SJSA1 (cell line): ENCODE measurements at regions not wholly inside any gene's neighbourhood (a gene's known extent, or its start where the extent isn't known, plus 50 kb on each side); places are given as distances from the start of the nearest gene placed in this dataset.
A peak's percentile ranks its signal among the peaks of the same experiment; 100 is the strongest.
"Not testable (repeated sequence)": the region's sequence is repeated elsewhere in the genome, so short reads cannot be mapped to it uniquely, and the experiment has no call there.

Source experiments
- DNase-seq, 2 experiments: peaks; one replicate each; pipeline ENCODE4 v3.0.0-alpha.2; 2015 to 2020; ENCODE audit warnings: low spot score in 2 of 2, low read depth in 1 of 2
- H3K27ac ChIP-seq: fragments of 250-450 bp; sonication (Bioruptor Pico); 2 replicates; pipeline ENCODE4 v1.5.1; 2020; ENCODE audit warnings: mild to moderate bottlenecking, moderate library complexity
- H3K27me3 ChIP-seq: fragments of 250-450 bp; sonication (Bioruptor Pico); replicated peaks from 2 replicates; pipeline ENCODE4 v1.5.1; 2020; ENCODE audit warnings: mild to moderate bottlenecking, moderate library complexity
- H3K36me3 ChIP-seq: fragments of 250-450 bp; sonication (Bioruptor Pico); 2 replicates; pipeline ENCODE4 v1.5.1; 2020; ENCODE audit warnings: mild to moderate bottlenecking
- H3K4me1 ChIP-seq: fragments of 250-450 bp; sonication (Bioruptor Pico); replicated peaks from 2 replicates; pipeline ENCODE4 v1.6.1; 2021; ENCODE audit warnings: mild to moderate bottlenecking
- H3K4me3 ChIP-seq: fragments of 250-450 bp; sonication (Bioruptor Pico); 2 replicates; pipeline ENCODE4 v1.5.1; 2020; ENCODE audit warnings: mild to moderate bottlenecking
- H3K9me3 ChIP-seq: fragments of 250-450 bp; sonication (Bioruptor Pico); replicated peaks from 2 replicates; pipeline ENCODE4 v1.5.1; 2020; ENCODE audit warnings: mild to moderate bottlenecking

DNA sequence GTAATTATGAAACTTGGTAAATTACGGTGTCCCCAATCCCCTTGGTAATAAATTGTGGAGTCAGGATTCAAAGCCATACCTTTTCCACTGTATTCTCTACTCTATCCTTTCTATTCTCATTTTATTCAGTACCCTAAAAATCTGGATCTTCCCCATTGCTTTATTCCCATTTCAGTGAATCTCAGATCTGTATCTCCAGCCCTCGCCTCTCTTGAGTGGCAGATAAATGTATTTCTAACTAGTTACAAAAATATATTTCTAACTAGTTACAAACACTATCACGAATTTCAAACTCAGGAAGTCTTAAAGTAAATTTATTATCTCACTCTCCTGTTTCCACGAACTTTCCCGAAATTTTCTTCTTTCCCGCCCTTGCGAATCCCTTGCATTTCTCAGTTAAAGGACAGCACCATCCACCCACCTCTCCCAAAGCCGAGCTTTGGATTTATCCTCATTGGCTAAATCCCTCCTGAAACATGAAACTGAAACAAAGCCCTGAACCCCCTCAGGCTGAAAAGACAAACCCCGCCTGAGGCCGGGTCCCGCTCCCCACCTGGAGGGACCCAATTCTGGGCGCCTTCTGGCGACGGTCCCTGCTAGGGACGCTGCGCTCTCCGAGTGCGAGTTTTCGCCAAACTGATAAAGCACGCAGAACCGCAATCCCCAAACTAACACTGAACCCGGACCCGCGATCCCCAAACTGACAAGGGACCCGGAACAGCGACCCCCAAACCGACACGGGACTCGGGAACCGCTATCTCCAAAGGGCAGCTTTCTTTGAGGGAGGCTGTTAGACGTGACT is 164.3 kb upstream of the PABPC3 start:
- no peak for DNase-seq
- Histone ChIP-seq H3K4me3 (no peak overlapping the region), H3K36me3 (no peaks in the 10 kb centered on the region), H3K4me1 (no peaks in the 10 kb centered on the region), H3K27ac (no peak overlapping the region), H3K27me3 (peaks cover 20% of the 10 kb centered on the region), H3K9me3 (no peaks in the 10 kb centered on the region)

DNA sequence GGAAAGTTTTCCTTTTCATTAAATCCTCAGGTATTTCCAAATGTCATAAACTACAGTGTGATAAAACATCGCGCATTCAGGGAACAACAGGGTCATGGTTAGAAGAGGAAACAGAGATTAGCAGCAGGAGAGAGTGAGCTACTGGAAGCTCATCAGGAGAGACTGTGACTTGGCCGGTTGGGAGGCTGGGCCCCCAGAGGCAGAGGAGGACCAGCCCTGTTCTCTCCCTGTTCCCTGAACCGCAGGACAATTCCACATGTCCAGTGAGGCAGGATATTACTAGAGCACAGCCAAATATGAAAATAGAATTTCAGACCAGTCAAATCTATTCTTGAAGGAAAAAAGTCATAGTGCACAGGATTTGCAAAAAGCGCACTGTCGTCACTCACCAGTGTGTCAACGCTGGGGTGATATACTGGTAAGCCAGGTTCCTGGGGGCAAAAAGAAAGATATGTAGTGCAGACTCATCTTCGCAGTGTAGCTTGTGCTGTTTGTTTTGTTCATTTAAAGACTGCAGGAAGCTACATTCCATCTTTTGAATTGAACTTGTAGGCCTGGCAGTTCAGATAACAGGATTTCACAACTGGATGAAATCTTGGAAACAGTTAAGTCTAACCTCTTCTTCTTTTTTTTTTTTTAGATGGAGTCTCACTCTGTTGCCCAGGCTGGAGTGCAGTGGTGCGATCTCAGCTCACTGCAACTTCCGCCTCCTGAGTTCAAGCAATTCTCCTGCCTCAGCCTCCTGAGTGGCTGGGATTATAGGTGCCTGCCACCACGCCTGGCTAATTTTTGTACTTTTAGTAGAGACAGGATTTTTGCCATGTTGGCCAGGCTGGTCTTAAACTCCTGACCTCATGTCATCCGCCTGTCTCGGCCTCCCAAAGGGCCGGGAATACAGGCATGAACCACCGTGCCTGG is 162.6 kb upstream of the PABPC3 start:
- not testable (repeated sequence) for DNase-seq, H3K27ac ChIP-seq, H3K4me1 ChIP-seq, H3K9me3 ChIP-seq, H3K4me3 ChIP-seq, H3K36me3 ChIP-seq
- peaks cover 20% of the 10 kb centered on the region for H3K27me3 ChIP-seq

DNA sequence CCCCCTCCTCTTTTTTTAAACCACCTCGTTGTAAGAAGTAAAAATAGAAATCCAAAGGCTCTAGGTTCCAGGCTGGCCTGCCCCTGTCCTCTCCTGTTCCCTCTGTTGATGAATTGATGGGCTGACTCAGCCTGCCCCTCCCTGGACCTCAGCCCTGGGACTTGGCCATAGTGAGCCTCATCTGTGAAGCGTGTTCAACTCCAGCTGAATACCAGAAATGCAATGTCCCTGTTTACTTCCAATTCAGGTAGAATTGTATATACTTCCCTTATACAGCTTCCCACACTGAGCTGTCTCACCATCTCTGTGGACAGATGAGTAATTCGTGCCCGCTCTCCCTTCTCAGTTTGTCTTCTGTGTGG is 161.9 kb upstream of the PABPC3 start:
- not testable (repeated sequence) for H3K9me3 ChIP-seq, H3K27ac ChIP-seq, DNase-seq, H3K36me3 ChIP-seq, H3K4me1 ChIP-seq, H3K4me3 ChIP-seq
- H3K27me3 ChIP-seq = peaks cover 20% of the 10 kb centered on the region

DNA sequence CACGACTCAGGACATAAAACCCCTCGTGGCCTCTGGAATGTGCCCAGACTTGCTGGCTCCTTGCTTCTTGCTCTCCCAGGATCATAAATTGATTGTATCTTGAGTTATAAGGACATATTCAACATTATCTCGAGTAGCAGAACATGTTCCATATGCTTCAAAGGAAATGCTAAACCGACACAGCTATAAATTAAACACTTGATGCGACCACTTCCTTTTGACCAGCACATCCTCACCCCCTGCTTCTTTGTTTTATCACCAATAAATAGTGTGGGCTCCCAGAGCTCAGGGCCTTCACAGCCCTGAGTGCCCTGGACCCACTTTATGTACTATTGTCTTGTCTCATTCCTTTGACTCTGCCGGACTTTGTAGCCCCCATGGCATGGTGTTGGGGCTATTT is 157.0 kb upstream of the PABPC3 start:
- no peaks in the 10 kb centered on the region for H3K4me1 ChIP-seq
- no peak overlapping the region for H3K27ac ChIP-seq
- no peak for DNase-seq
- H3K9me3 ChIP-seq = no peaks in the 10 kb centered on the region
- H3K36me3 ChIP-seq = no peaks in the 10 kb centered on the region
- H3K27me3 ChIP-seq = no peaks in the 10 kb centered on the region
- no peak overlapping the region for H3K4me3 ChIP-seq

DNA sequence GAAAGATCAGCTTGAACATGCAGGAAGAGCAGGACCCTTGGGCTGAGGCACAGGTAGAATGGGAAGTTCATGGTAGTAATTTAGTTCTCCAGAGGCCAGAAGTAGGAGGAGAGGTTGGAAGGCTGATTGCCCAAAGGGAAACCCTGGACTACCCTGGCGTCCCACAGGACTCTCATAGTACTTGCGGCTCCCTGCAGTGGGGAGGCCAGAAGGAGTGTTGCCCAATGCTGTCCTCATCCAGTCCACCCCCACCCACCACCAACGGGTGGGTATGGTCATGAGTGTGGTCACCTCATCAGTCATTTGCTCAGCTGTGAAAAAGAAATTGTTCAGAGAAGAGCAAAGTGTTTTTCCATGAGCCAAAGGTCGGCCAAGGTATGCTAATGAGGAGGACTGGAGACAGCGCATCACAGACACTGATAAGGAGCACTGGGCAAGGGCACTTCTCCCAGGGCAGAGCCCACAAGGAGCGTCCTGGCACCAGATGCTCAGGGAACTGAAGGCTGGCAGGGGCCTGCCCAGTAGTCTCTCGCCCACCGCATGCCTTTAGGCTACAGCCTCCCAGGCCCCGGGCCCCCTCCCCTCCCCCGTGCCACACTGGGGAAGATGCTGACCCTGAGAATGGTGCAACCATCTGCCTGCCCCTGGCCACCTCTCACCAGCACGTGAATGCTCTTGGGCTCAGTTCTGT is 154.8 kb upstream of the PABPC3 start:
- H3K4me1 ChIP-seq, H3K27ac ChIP-seq, H3K4me3 ChIP-seq: not testable (repeated sequence)

DNA sequence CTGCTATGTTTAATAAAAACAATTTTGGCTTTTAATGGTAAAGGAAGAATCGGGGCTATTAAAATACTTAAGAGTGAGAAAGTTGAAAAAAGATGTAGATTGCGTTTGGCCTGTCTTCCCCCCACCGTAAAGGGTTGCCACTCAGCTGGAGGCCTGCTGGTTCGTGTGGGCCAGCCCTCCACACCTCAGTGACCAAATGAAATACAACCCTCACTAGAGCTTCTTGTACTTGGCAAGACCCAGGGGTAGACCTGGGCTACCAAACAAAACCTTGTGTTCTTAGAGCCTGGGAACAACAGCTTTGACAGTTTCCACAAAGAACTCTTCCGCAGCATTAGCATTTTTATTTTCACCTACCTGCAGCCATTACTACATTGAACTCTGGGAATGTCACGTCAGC is 152.8 kb upstream of the PABPC3 start:
- Histone ChIP-seq H3K36me3 (no peaks in the 10 kb centered on the region), H3K4me3 (no peak overlapping the region), H3K4me1 (no peaks in the 10 kb centered on the region), H3K9me3 (no peaks in the 10 kb centered on the region), H3K27ac (no peak overlapping the region), H3K27me3 (no peaks in the 10 kb centered on the region)
- no peak for DNase-seq

More for the DNA sequence above, 154.8 kb upstream of the PABPC3 start:
- H3K9me3 ChIP-seq, H3K27me3 ChIP-seq, H3K36me3 ChIP-seq, DNase-seq: not testable (repeated sequence)

DNA sequence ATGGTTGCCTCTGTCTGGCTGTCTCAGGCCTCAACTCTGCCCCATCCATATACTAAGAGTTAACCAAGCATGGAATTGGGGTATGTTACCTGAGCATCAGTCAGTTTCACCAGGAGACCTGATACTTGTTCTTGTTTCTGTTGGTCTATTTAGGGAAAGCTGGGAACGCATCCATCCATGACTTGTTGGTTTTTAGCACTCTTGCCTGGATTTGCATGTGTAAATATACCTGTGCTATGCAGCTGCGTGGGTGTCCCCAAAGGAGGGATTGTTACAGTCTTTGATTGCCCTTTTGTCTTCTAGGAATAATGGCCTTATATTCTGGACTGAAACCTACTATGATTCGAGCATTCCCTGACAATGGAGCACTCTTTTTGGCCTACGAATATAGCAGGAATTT is 151.9 kb upstream of the PABPC3 start:
- H3K27me3 ChIP-seq, H3K4me3 ChIP-seq, H3K36me3 ChIP-seq, DNase-seq, H3K27ac ChIP-seq, H3K9me3 ChIP-seq, H3K4me1 ChIP-seq: not testable (repeated sequence)

DNA sequence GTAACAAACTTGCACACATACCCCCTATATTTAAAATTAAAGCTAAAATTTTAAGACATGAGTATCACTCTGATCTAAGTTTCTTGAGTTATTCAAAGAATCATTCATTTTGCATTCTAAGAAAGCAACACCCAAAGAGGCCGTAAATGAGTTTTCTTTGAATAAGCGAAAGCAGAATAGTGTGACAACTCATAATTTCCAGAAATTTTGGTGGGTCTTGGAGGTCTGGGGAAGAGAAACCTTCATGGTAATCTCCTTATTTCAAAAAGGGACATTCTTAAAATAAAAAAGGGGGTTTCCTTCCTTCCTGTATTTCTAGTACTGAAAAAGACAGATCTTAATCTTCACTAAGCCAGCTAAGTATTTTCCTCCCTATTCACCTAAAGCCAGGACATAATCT is 147.0 kb upstream of the PABPC3 start:
- not testable (repeated sequence) for H3K36me3 ChIP-seq, H3K9me3 ChIP-seq, DNase-seq, H3K4me3 ChIP-seq, H3K4me1 ChIP-seq, H3K27me3 ChIP-seq, H3K27ac ChIP-seq

DNA sequence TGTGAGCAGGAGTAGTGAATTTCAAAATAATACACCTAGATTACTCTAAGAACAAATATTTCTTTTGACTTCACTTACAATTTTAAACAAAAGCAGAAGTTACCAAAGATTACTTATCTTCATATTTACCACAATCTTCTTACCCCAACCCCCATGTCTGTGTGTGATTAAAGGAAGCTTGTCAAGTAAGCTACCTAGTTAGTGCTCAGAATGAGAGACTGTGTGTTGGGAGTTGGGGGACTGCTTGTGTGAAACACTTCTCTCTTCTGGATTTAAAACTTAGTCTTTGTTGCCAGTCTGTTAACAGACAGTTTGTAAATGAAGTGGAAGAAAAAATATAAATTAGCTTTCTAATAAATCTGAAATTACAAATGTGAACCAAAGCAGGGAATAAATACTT is 145.3 kb upstream of the PABPC3 start:
- not testable (repeated sequence) for H3K27ac ChIP-seq, H3K4me3 ChIP-seq, H3K9me3 ChIP-seq, H3K36me3 ChIP-seq, H3K27me3 ChIP-seq, DNase-seq, H3K4me1 ChIP-seq

DNA sequence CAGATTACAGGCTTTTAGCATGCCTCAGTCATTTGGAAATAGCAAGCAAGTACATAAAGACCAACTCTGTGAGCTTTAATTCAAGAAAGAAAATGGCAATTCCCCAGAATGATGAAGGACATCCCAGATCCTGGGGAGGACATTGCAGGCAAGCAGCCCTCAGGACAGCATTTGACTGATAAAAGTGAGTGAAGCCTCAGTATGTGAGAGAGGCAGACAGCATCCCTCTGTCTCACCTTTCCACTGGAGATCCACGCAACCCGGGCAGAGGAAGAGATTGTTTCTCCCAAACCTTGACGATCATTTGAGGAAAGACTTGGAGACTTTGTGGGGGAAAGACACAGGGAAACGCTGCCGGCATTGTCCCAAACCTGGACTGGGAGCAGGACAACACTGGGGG is 128.0 kb upstream of the PABPC3 start:
- not testable (repeated sequence) for H3K4me3 ChIP-seq, H3K4me1 ChIP-seq, H3K27me3 ChIP-seq, H3K36me3 ChIP-seq, H3K9me3 ChIP-seq, H3K27ac ChIP-seq
- peak in 1 of 2 experiments; percentile 2 for DNase-seq

DNA sequence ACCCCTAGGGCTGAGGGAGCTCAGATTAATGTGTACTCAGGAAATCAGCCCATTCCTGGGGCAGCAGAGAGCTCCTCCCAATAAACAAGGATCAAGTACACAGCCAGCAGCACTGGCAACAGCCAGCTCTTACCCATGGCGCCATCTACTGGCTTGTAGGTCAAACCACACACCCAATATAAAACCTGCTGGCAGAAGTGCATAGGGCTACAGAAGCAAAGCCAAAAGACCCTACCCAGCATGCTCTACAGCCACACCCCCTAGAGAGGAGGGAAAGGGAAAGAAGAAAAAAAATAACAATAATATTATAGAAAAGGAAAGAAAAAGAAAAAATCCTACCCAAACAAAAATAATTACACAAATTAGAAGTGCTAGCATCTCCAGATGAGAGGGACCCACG is 127.5 kb upstream of the PABPC3 start:
- not testable (repeated sequence) for H3K9me3 ChIP-seq, H3K27ac ChIP-seq, H3K27me3 ChIP-seq, DNase-seq, H3K4me1 ChIP-seq, H3K4me3 ChIP-seq, H3K36me3 ChIP-seq

DNA sequence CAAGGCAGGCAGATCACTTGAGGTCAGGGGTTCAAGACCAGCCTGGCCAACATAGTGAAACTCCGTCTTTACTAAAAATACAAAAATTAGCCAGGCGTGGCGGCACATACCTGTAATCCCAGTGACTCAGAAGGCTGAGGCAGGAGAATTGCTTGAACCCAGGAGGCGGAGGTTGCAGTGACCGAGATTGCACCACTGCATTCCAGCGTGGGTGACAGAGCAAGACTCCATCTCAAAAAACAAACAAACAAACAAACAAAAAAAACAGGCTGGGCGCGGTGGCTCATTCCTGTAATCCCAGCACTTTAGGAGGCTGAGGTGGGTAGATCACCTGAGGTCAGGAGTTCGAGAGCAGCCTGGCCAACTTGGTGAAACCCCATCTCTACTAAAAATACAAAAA is 122.8 kb upstream of the PABPC3 start:
- not testable (repeated sequence) for H3K27me3 ChIP-seq, H3K4me1 ChIP-seq, H3K27ac ChIP-seq, DNase-seq, H3K9me3 ChIP-seq, H3K4me3 ChIP-seq, H3K36me3 ChIP-seq

DNA sequence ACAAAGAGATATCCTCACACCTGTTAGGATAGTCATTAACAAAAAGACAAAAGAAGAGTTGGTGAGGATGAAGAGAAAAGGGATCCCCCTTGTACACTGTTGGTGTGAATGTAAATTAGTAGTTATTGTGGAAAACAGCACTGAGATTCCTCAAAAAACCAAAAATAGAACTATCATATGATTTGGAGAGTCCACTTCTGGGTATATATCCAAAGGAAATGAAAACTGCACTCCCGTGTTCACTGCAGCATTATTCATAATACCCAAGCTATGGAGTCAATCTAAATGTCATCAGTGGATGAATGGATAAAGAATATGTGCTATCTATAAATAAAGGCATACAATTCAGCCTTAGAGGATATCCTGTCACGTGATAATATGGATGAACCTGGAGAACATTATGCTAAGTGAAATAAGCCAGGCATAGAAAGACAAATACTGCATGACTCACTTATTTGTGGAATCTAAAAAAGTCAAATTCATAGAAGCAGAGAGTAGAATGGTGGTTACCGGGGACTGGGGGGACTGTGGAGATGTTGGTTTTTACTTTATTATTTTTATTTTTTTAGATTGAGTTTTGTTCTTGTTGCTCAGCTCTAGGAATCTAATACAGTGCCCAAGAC is 114.6 kb upstream of the PABPC3 start:
- H3K27ac ChIP-seq, H3K4me1 ChIP-seq, H3K9me3 ChIP-seq, H3K27me3 ChIP-seq, H3K4me3 ChIP-seq, DNase-seq, H3K36me3 ChIP-seq: not testable (repeated sequence)
